ENCODE measurements at regions not wholly inside any gene's neighbourhood (a gene's known extent, or its start where the extent isn't known, plus 50 kb on each side); places are given as distances from the start of the nearest gene placed in this dataset.

GRCh38 chr6:159510141-159510540, 182.9 kb downstream of the SOD2 start:
- no peak for DNase-seq (ENCODE audit: low read depth in 1 of 2, low spot score in 1 of 2)
- Histone ChIP-seq H3K27ac (no peak overlapping the region), H3K4me3 (no peak overlapping the region), H3K27me3 (no peaks in the 10 kb centered on the region), H3K36me3 (no peaks in the 10 kb centered on the region), H3K4me1 (ENCODE audit: low read depth) (no peaks in the 10 kb centered on the region), H3K9me3 (ENCODE audit: low read depth) (no peaks in the 10 kb centered on the region)
- TF ChIP-seq, protein P1, sequence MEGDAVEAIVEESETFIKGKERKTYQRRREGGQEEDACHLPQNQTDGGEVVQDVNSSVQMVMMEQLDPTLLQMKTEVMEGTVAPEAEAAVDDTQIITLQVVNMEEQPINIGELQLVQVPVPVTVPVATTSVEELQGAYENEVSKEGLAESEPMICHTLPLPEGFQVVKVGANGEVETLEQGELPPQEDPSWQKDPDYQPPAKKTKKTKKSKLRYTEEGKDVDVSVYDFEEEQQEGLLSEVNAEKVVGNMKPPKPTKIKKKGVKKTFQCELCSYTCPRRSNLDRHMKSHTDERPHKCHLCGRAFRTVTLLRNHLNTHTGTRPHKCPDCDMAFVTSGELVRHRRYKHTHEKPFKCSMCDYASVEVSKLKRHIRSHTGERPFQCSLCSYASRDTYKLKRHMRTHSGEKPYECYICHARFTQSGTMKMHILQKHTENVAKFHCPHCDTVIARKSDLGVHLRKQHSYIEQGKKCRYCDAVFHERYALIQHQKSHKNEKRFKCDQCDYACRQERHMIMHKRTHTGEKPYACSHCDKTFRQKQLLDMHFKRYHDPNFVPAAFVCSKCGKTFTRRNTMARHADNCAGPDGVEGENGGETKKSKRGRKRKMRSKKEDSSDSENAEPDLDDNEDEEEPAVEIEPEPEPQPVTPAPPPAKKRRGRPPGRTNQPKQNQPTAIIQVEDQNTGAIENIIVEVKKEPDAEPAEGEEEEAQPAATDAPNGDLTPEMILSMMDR (IDR thresholded peaks at IDR 0.05; ENCODE audit: low read depth, low read length): no peak

DNA sequence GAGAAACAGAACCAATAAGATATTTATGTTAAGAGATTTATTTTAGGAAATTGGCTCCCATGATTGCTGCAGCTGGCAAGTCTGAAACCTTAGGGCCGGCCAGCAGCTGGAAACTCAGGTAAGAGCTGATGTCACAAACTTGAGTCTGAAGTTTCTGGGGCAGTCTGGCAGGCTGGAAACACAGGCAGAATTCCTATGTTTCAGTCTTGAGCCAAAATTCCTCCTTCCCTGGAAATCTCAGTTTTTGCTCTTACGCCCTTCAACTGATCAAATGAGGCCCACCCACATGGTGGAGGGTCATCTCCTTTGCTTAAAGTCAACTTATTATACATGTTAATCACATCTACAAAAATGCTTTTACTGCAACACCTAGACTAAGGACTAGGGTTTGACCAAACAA, 184.1 kb downstream of the SOD2 start:
- no peaks in the 10 kb centered on the region for H3K9me3 ChIP-seq (ENCODE audit: low read depth)
- H3K27me3 ChIP-seq: no peaks in the 10 kb centered on the region
- no peak for DNase-seq (ENCODE audit: low read depth in 1 of 2, low spot score in 1 of 2)
- no peaks in the 10 kb centered on the region for H3K4me1 ChIP-seq (ENCODE audit: low read depth)
- no peaks in the 10 kb centered on the region for H3K36me3 ChIP-seq
- H3K27ac ChIP-seq: no peak overlapping the region
- H3K4me3 ChIP-seq: no peak overlapping the region
- TF ChIP-seq, protein P1 (IDR thresholded peaks at IDR 0.05; ENCODE audit: low read depth, low read length): no peak

- Histone ChIP-seq H3K27me3 (no peaks in the 10 kb centered on the region), H3K27ac (no peak overlapping the region), H3K9me3 (ENCODE audit: low read depth) (no peaks in the 10 kb centered on the region), H3K4me3 (no peak overlapping the region), H3K36me3 (no peaks in the 10 kb centered on the region), H3K4me1 (ENCODE audit: low read depth) (no peaks in the 10 kb centered on the region)
- no peak for DNase-seq (ENCODE audit: low read depth in 1 of 2, low spot score in 1 of 2)
- TF ChIP-seq, protein P1 (IDR thresholded peaks at IDR 0.05; ENCODE audit: low read depth, low read length): no peak
These were observed 187.0 kb downstream of the SOD2 start for GRCh38 chr6:159506048-159506447.

GRCh38 chr6:159505140-159505922, 187.7 kb downstream of the SOD2 start:
- no peaks in the 10 kb centered on the region for H3K9me3 ChIP-seq (ENCODE audit: low read depth)
- no peak for DNase-seq (ENCODE audit: low read depth in 1 of 2, low spot score in 1 of 2)

GRCh38 chr6:159501558-159501957, 191.5 kb downstream of the SOD2 start:
- DNase-seq (ENCODE audit: low read depth in 1 of 2, low spot score in 1 of 2): no peak
- Histone ChIP-seq H3K36me3 (no peaks in the 10 kb centered on the region), H3K4me1 (ENCODE audit: low read depth) (no peaks in the 10 kb centered on the region), H3K27me3 (no peaks in the 10 kb centered on the region), H3K27ac (no peak overlapping the region), H3K4me3 (no peak overlapping the region), H3K9me3 (ENCODE audit: low read depth) (no peaks in the 10 kb centered on the region)
- TF ChIP-seq, protein P1 (IDR thresholded peaks at IDR 0.05; ENCODE audit: low read depth, low read length): no peak

More at GRCh38 chr6:159505140-159505922, 187.7 kb downstream of the SOD2 start:
- Histone ChIP-seq H3K27me3 (no peaks in the 10 kb centered on the region), H3K4me1 (ENCODE audit: low read depth) (no peaks in the 10 kb centered on the region), H3K4me3 (no peak overlapping the region), H3K36me3 (no peaks in the 10 kb centered on the region), H3K27ac (no peak overlapping the region)
- TF ChIP-seq, protein P1 (IDR thresholded peaks at IDR 0.05; ENCODE audit: low read depth, low read length): no peak
